A549 (cell line): ENCODE measurements at regions not wholly inside any gene's neighbourhood (a gene's known extent, or its start where the extent isn't known, plus 50 kb on each side); places are given as distances from the start of the nearest gene placed in this dataset.

Experiments
- ATAC-seq, 2 experiments: fragments of 200-7000 bp in 1 of 2; fragments of >200 bp in 1 of 2; cut with Nextera tagmentation in 1 of 2; cut with Tn5 transposase in 1 of 2; 3 replicates each; pipeline versions ENCODE4 v1.8.0 to v1.9.1; 2018 to 2020; ENCODE audit warnings: mild to moderate bottlenecking in 1 of 2, moderate library complexity in 1 of 2
- CTCF ChIA-PET: fragments of 300-600 bp; sonication (Branson Sonifier 250); formaldehyde crosslinking; extraction: SDS; loops from one replicate; lab custom pipeline; 2021; ENCODE audit warnings: antibody characterized with exemption, inconsistent platforms; lab: Yijun Ruan, JAX
- POLR2A ChIA-PET: fragments of 350-600 bp; formaldehyde crosslinking; extraction: SDS; loops from one replicate; lab custom pipeline; 2021; ENCODE audit warnings: antibody characterized with exemption, inconsistent platforms; lab: Yijun Ruan, JAX
- DNase-seq, 2 experiments: peaks; one replicate each; pipeline versions ENCODE4 v3.0.0 to v3.0.0-alpha.2; 2011 to 2016; ENCODE audit warnings: low read depth in 1 of 2, low spot score in 1 of 2
- FAIRE-seq: peaks from 2 replicates; lab custom pipeline; 2011; peaks lifted over from hg19 to GRCh38; lab: Jason Lieb, UNC
- H3K27ac ChIP-seq, 2 experiments: fragments of >200 bp; sonication (Bioruptor Twin); formaldehyde crosslinking; 3 replicates each; pipeline ENCODE4 v1.5.1; 2016 to 2017
- H3K4me1 ChIP-seq: fragments of >200 bp; sonication (Bioruptor Twin); formaldehyde crosslinking; 3 replicates; pipeline ENCODE4 v1.6.1; 2016
- H3K4me2 ChIP-seq: fragments of >200 bp; sonication (Bioruptor Twin); formaldehyde crosslinking; 3 replicates; pipeline ENCODE4 v1.6.1; 2016
- H3K4me3 ChIP-seq: fragments of >200 bp; sonication (Bioruptor Twin); formaldehyde crosslinking; 3 replicates; pipeline ENCODE4 v1.5.1; 2016
- H3K9me3 ChIP-seq: fragments of >200 bp; sonication (Bioruptor Twin); formaldehyde crosslinking; 3 replicates; pipeline ENCODE4 v1.6.1; 2016
- BHLHE40 ChIP-seq: IDR thresholded peaks from 2 replicates; pipeline ENCODE4 v1.6.1; 2012; ENCODE audit warnings: low read depth, low read length, inconsistent platforms
- CBX8 ChIP-seq: fragments of 200-600 bp; sonication (generic); IDR thresholded peaks from 2 replicates; pipeline ENCODE4 v1.6.1; 2016
- CHD2 ChIP-seq: fragments of 150-350 bp; IDR thresholded peaks from 2 replicates; pipeline ENCODE4 v1.6.1; 2014; ENCODE audit warnings: low read length; ENCODE audit not compliant: partially characterized antibody
- EHF ChIP-seq: fragments of 250-450 bp; sonication (Bioruptor Pico); IDR thresholded peaks from 2 replicates; pipeline ENCODE4 v1.5.0; 2020; ENCODE audit warnings: mild to moderate bottlenecking
- ELK1 ChIP-seq: fragments of 150-350 bp; IDR thresholded peaks from 2 replicates; pipeline ENCODE4 v1.6.1; 2014; ENCODE audit warnings: low read depth, mild to moderate bottlenecking, low read length
- FOSL2 ChIP-seq, 2 experiments: fragments of 450-650 bp in 1 of 2; fragments of >200 bp in 1 of 2; sonication (Bioruptor Twin) in 1 of 2; formaldehyde crosslinking; IDR thresholded peaks; 2 replicates each; pipeline versions ENCODE4 v1.5.0 to v1.6.1; 2016 to 2020; ENCODE audit warnings: mild to moderate bottlenecking in 1 of 2, moderate library complexity in 1 of 2
- FOXS1 ChIP-seq: fragments of 250-450 bp; sonication (Bioruptor Pico); IDR thresholded peaks from 2 replicates; pipeline ENCODE4 v1.5.0; 2020; ENCODE audit warnings: mild to moderate bottlenecking, moderate library complexity
- GATA3 ChIP-seq: IDR thresholded peaks from 2 replicates; pipeline ENCODE4 v1.6.1; 2012; ENCODE audit warnings: borderline replicate concordance
- HDAC2 ChIP-seq: fragments of 200-600 bp; sonication (generic); IDR thresholded peaks from 2 replicates; pipeline ENCODE4 v1.6.1; 2016
- HEYL ChIP-seq: fragments of 250-450 bp; sonication (Bioruptor Pico); IDR thresholded peaks from 2 replicates; pipeline ENCODE4 v1.8.0; 2021; ENCODE audit warnings: mild to moderate bottlenecking, moderate library complexity
- HMGXB4 ChIP-seq: fragments of 250-450 bp; sonication (Bioruptor Pico); IDR thresholded peaks from 2 replicates; pipeline ENCODE4 v1.5.0; 2021; ENCODE audit warnings: mild to moderate bottlenecking, moderate library complexity, borderline replicate concordance
- HOXB13 ChIP-seq: fragments of 250-450 bp; sonication (Bioruptor Pico); IDR thresholded peaks from 2 replicates; pipeline ENCODE4 v1.5.0; 2020; ENCODE audit warnings: low read depth, mild to moderate bottlenecking, moderate library complexity
- KDM5A ChIP-seq: fragments of 200-600 bp; sonication (generic); IDR thresholded peaks from 2 replicates; pipeline ENCODE4 v1.6.1; 2016; ENCODE audit warnings: antibody characterized with exemption, mild to moderate bottlenecking
- MAFK ChIP-seq: fragments of 450-650 bp; IDR thresholded peaks from 2 replicates; pipeline ENCODE4 v1.6.1; 2014; ENCODE audit not compliant: partially characterized antibody
- PHF8 ChIP-seq: fragments of 200-600 bp; sonication (generic); IDR thresholded peaks from 2 replicates; pipeline ENCODE4 v1.6.1; 2016; ENCODE audit warnings: low read depth, mild to moderate bottlenecking, antibody characterized with exemption, moderate library complexity, borderline replicate concordance
- POLR2A ChIP-seq: IDR thresholded peaks from 2 replicates; pipeline ENCODE4 v1.6.1; 2012; ENCODE audit warnings: mild to moderate bottlenecking, low read length
- POLR2AphosphoS2 ChIP-seq: conservative IDR thresholded peaks from 2 replicates; pipeline ENCODE4 v1.6.1; 2012; ENCODE audit warnings: low read length, improper control_type of control experiment, inconsistent platforms
- RAD21 ChIP-seq, 2 experiments: fragments of >200 bp in 1 of 2; sonication (Bioruptor Twin) in 1 of 2; formaldehyde crosslinking in 1 of 2; IDR thresholded peaks in 1 of 2; conservative IDR thresholded peaks in 1 of 2; 2 replicates in 1 of 2; 3 replicates in 1 of 2; pipeline ENCODE4 v1.6.1; 2012 to 2018; ENCODE audit warnings: inconsistent platforms in 1 of 2
- RFX5 ChIP-seq: fragments of 450-650 bp; IDR thresholded peaks from 2 replicates; pipeline ENCODE4 v1.7.1; 2014; ENCODE audit warnings: antibody characterized with exemption, mild to moderate bottlenecking, moderate library complexity
- RNF2 ChIP-seq: fragments of 200-600 bp; sonication (generic); IDR thresholded peaks from 2 replicates; pipeline ENCODE4 v1.6.1; 2016; ENCODE audit warnings: low read depth, mild to moderate bottlenecking, antibody characterized with exemption, moderate library complexity, borderline replicate concordance
- TP53 ChIP-seq: fragments of 250-450 bp; sonication (Bioruptor Pico); IDR thresholded peaks from 2 replicates; pipeline ENCODE4 v1.5.0; 2021; ENCODE audit warnings: mild to moderate bottlenecking, moderate library complexity
- ZFP36 ChIP-seq: fragments of 450-650 bp; IDR thresholded peaks from 2 replicates; pipeline ENCODE4 v1.6.1; 2014; ENCODE audit warnings: borderline replicate concordance; ENCODE audit not compliant: partially characterized antibody
- WGBS: methylation state at CpG from one replicate; pipeline ENCODE4 v1.1.6; 2017; ENCODE audit errors: missing lambda C conversion rate; 5-methylcytosine and 5-hydroxymethylcytosine counted together
- TF ChIP-seq, protein P1 (sequence below): IDR thresholded peaks from 2 replicates; pipeline ENCODE4 v1.6.1; 2012; ENCODE audit warnings: low read depth, borderline replicate concordance
- TF ChIP-seq, protein P2 (sequence below): fragments of 450-650 bp; IDR thresholded peaks from 2 replicates; pipeline ENCODE4 v1.6.1; 2014; ENCODE audit warnings: antibody characterized with exemption
- TF ChIP-seq, protein P3 (sequence below): IDR thresholded peaks from 2 replicates; pipeline ENCODE4 v1.6.1; 2012
- TF ChIP-seq, protein P4 (sequence below): fragments of >200 bp; sonication (Bioruptor Twin); formaldehyde crosslinking; IDR thresholded peaks from 3 replicates; pipeline ENCODE4 v1.5.1; 2016
- TF ChIP-seq, protein P5 (sequence below): IDR thresholded peaks from 2 replicates; pipeline ENCODE4 v1.6.1; 2012

GRCh38 chr9:89999176-89999533 is 394.3 kb downstream of the GADD45G start:
- TF ChIP-seq TP53 (CRISPR knock-in tag) (no peak), CHD2 (no peak), EHF (CRISPR knock-in tag) (no peak), RFX5 (no peak), POLR2AphosphoS2 (no peak), GATA3 (no peak), HDAC2 (no peak), FOXS1 (no peak), CBX8 (no peak), POLR2A (no peak), FOSL2 (IDR thresholded peaks at IDR 0.05) (no peak), FOSL2 (CRISPR knock-in tag; IDR thresholded peaks at IDR 0.05) (no peak), HEYL (CRISPR knock-in tag) (no peak), ELK1 (no peak), ZFP36 (no peak)
- TF ChIP-seq, protein P1, sequence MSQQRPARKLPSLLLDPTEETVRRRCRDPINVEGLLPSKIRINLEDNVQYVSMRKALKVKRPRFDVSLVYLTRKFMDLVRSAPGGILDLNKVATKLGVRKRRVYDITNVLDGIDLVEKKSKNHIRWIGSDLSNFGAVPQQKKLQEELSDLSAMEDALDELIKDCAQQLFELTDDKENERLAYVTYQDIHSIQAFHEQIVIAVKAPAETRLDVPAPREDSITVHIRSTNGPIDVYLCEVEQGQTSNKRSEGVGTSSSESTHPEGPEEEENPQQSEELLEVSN: no peak
- TF ChIP-seq, protein P2, sequence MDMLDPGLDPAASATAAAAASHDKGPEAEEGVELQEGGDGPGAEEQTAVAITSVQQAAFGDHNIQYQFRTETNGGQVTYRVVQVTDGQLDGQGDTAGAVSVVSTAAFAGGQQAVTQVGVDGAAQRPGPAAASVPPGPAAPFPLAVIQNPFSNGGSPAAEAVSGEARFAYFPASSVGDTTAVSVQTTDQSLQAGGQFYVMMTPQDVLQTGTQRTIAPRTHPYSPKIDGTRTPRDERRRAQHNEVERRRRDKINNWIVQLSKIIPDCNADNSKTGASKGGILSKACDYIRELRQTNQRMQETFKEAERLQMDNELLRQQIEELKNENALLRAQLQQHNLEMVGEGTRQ: no peak
- TF ChIP-seq, protein P3, sequence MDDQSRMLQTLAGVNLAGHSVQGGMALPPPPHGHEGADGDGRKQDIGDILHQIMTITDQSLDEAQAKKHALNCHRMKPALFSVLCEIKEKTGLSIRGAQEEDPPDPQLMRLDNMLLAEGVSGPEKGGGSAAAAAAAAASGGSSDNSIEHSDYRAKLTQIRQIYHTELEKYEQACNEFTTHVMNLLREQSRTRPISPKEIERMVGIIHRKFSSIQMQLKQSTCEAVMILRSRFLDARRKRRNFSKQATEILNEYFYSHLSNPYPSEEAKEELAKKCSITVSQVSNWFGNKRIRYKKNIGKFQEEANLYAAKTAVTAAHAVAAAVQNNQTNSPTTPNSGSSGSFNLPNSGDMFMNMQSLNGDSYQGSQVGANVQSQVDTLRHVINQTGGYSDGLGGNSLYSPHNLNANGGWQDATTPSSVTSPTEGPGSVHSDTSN: no peak
- TF ChIP-seq, protein P4, sequence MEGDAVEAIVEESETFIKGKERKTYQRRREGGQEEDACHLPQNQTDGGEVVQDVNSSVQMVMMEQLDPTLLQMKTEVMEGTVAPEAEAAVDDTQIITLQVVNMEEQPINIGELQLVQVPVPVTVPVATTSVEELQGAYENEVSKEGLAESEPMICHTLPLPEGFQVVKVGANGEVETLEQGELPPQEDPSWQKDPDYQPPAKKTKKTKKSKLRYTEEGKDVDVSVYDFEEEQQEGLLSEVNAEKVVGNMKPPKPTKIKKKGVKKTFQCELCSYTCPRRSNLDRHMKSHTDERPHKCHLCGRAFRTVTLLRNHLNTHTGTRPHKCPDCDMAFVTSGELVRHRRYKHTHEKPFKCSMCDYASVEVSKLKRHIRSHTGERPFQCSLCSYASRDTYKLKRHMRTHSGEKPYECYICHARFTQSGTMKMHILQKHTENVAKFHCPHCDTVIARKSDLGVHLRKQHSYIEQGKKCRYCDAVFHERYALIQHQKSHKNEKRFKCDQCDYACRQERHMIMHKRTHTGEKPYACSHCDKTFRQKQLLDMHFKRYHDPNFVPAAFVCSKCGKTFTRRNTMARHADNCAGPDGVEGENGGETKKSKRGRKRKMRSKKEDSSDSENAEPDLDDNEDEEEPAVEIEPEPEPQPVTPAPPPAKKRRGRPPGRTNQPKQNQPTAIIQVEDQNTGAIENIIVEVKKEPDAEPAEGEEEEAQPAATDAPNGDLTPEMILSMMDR: no peak
- H3K9me3 ChIP-seq: no peaks in the 10 kb centered on the region
- 94% methylated on average over 3 of the region's 3 CpGs for WGBS
- H3K4me1 ChIP-seq: peaks cover 34% of the 10 kb centered on the region
- peak overlapping the region; percentile 76 to 85 for H3K27ac ChIP-seq
- H3K4me3 ChIP-seq: no peak overlapping the region
- H3K4me2 ChIP-seq: peak overlapping the region; percentile 93
- FAIRE-seq (no peak), ATAC-seq (peak; percentile 7 to 18; a peak in 3 of 6 replicates), DNase-seq (no peak)
- CTCF ChIA-PET: interaction anchor here (0.8 to 1.2 kb wide), 4 partner anchors 10 to 405 kb away, joined by 3 read pairs; no protein-coding TSS in a partner anchor
- POLR2A ChIA-PET: no interaction called here

DNA sequence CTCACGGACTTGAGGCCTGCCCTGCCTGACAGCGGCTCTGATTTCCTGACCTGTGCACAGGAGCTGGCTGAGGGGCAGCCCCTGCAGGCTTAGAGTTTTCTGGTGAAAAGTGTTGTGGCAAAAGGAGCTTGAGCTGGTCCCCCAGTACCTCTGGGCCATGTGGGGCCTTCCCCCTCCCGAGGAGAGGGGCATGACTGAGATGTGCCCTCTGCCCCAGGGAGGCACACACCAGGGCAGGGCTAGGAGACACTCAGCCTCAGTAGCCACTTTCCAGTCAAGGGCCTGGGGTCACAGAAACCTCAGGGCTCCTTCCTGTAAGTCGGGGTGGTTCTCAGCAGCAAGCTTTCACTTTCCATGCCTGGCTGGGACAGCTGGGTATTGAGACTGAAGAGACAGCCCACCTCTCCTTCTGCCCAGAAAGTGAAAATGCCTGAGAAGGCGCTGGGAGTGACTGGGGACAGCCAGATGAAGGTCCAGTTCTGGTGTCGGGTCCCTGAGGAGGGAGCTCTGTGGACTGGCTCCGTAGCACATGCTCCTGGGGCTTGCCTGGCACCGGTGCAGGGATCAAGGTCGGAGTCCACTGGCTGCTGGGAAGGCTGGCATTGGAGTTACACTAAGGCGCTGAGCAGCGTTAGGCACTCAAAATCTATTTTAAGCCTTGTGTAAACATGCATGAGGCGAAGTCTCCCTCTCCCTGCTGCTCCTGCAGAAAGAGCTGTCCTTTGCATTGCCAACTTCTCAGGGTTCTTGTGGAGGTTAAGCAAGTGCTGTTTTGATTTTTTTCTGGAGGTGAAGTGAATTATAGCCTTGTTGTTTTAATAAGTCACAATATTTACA is 394.9 kb downstream of the GADD45G start:
- 21% methylated on average over 12 of the region's 12 CpGs for WGBS
- Histone ChIP-seq H3K4me3 (peak overlapping the region; percentile 22; the same call in 2 of the 3 replicates), H3K4me1 (peaks cover 28% of the 10 kb centered on the region), H3K27ac (peak overlapping the region; percentile 76 to 85), H3K9me3 (no peaks in the 10 kb centered on the region), H3K4me2 (peak overlapping the region; percentile 93)
- FAIRE-seq: no peak
- DNase-seq: peak; percentile 18 to 68
- peak; percentile 77 to 93 for ATAC-seq
- ChIA-PET POLR2A (no interaction called here), CTCF (interaction anchor here (0.5 to 1.7 kb wide), 8 partner anchors 8 to 406 kb away, joined by 3 to 4 read pairs (median 3); no protein-coding TSS in a partner anchor)
- TF ChIP-seq TP53 (CRISPR knock-in tag) (no peak), ELK1 (no peak), RAD21 (conservative IDR thresholded peaks at IDR 0.05 in 1 of 2, IDR thresholded peaks at IDR 0.05 in 1 of 2) (peak in 1 of 2 experiments; percentile 26; a peak in 1 of 5 replicates), PHF8 (no peak), KDM5A (no peak), HOXB13 (CRISPR knock-in tag) (no peak), BHLHE40 (no peak), MAFK (no peak), HMGXB4 (CRISPR knock-in tag) (no peak), ZFP36 (no peak), RNF2 (no peak), RFX5 (no peak)
- TF ChIP-seq, protein P5, sequence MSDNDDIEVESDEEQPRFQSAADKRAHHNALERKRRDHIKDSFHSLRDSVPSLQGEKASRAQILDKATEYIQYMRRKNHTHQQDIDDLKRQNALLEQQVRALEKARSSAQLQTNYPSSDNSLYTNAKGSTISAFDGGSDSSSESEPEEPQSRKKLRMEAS: peak; percentile 63; the same call in 1 of the 2 replicates
